Sigmoid colon (tissue), 3 donors: ENCODE measurements at regions not wholly inside any gene's neighbourhood (a gene's known extent, or its start where the extent isn't known, plus 50 kb on each side); places are given as distances from the start of the nearest gene placed in this dataset.
"Not testable (repeated sequence)": the region's sequence is repeated elsewhere in the genome, so short reads cannot be mapped to it uniquely, and the experiment has no call there.

Experiments used
- POLR2A ChIP-seq, 2 donors: fragments of 450-650 bp; IDR thresholded peaks; one replicate each; pipeline ENCODE4 v1.6.1; 2016; ENCODE audit warnings: antibody characterized with exemption in 2 of 2, mild to moderate bottlenecking in 2 of 2, moderate library complexity in 2 of 2
- TF ChIP-seq, protein P1 (sequence below), 4 experiments: fragments of 450-650 bp in 3 of 4; fragments of 200-600 bp in 1 of 4; IDR thresholded peaks; one replicate each; pipeline ENCODE4 v1.5.1; 2016 to 2019; ENCODE audit warnings: antibody characterized with exemption in 4 of 4, mild to moderate bottlenecking in 3 of 4, moderate library complexity in 2 of 4

DNA sequence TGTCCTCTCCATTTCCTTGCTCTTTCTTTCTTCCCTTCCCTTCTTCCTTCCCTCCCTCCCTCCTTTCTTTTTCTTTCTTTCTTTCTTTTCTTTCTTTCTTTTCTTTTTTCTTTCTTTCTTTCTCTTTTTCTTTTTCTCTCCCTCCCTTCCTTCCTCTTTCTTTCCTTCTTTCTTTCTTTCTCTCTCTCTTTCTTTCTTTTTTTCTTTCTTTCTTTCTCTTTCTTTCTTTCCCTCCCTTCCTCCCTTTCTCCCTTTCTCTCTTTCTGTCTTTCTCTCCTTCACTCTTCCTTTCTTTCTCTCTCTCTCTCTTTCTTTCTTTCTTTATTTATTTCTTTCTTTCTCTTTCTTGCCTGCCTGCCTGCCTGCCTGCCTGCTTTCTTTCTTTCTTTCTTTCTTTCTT is 326.8 kb upstream of the ONECUT1 start:
- TF ChIP-seq, protein P1, sequence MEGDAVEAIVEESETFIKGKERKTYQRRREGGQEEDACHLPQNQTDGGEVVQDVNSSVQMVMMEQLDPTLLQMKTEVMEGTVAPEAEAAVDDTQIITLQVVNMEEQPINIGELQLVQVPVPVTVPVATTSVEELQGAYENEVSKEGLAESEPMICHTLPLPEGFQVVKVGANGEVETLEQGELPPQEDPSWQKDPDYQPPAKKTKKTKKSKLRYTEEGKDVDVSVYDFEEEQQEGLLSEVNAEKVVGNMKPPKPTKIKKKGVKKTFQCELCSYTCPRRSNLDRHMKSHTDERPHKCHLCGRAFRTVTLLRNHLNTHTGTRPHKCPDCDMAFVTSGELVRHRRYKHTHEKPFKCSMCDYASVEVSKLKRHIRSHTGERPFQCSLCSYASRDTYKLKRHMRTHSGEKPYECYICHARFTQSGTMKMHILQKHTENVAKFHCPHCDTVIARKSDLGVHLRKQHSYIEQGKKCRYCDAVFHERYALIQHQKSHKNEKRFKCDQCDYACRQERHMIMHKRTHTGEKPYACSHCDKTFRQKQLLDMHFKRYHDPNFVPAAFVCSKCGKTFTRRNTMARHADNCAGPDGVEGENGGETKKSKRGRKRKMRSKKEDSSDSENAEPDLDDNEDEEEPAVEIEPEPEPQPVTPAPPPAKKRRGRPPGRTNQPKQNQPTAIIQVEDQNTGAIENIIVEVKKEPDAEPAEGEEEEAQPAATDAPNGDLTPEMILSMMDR (IDR thresholded peaks at IDR 0.05) = not testable (repeated sequence)
- TF ChIP-seq POLR2A (IDR thresholded peaks at IDR 0.05) = not testable (repeated sequence)
